Panc1 (cell line): ENCODE measurements at regions not wholly inside any gene's neighbourhood (a gene's known extent, or its start where the extent isn't known, plus 50 kb on each side); places are given as distances from the start of the nearest gene placed in this dataset.

Experiments used
- CTCF ChIP-seq: fragments of 450-650 bp; IDR thresholded peaks from 2 replicates; pipeline ENCODE4 v1.5.1; 2017; ENCODE audit warnings: mild to moderate bottlenecking
- POLR2AphosphoS5 ChIP-seq: IDR thresholded peaks from 2 replicates; pipeline ENCODE4 v1.6.1; 2012; ENCODE audit warnings: mild to moderate bottlenecking, low read depth, low read length, moderate library complexity
- SIN3A ChIP-seq: IDR thresholded peaks from 2 replicates; pipeline ENCODE4 v1.6.1; 2012; ENCODE audit warnings: low read depth, mild to moderate bottlenecking, low read length, moderate library complexity, borderline replicate concordance; ENCODE audit not compliant: insufficient read depth

- TF ChIP-seq CTCF (no peak), POLR2AphosphoS5 (no peak), SIN3A (no peak)
Measured at GRCh38 chr15:77535845-77536244, 96.9 kb downstream of the LINGO1 start.
